ENCODE measurements at regions not wholly inside any gene's neighbourhood (a gene's known extent, or its start where the extent isn't known, plus 50 kb on each side); places are given as distances from the start of the nearest gene placed in this dataset.

DNA sequence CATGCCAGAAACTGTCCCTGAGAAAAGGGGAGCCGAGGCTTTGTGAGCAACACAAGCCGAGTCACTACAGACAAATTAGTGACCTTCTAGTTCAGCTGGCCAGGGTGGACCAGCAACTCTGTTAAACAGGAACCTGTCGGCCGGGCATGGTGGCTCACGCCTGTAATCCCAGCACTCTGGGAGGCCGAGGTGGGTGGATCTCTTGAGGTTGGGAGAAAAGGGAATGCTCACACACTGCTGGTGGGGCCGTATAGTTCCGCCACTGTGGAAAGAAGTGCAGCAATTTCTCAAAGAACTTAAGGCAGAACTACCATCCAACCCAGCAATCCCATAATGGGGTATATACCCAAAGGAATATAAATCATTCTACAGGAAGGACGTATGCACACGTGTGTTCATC, 67.8 kb downstream of the C16orf95 start:
- DNase-seq (ENCODE audit: extremely low read depth, low read depth, low spot score), result no peak

DNA sequence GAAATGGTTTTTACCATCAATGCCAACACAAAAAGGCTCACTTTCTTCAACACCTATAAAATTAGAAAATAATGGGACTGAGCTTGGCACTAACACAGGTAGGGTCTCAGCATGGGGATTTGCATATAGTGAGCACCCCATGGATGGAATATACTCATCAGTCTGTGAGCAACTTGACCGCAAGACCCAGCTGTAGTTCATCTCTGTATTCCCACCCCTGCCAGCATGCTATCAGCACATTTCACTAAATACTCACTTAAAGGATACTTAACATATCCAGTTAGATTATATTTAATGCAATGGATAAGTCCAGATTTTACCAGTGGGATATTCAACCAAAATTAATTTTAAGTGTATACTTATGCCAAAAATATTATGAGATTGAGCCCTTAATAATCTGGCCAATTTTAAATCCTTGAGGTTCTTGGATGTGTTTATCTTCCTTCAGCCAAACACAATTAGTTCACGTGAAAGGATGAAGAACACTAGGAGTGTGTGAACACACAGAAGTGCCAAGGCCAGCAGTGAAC, 66.7 kb downstream of the C16orf95 start:
- no peak for DNase-seq (ENCODE audit: extremely low read depth, low read depth, low spot score)

GRCh38 chr16:87252269-87252970, 64.8 kb downstream of the C16orf95 start:
- no peak for DNase-seq (ENCODE audit: extremely low read depth, low read depth, low spot score)
